SK-N-SH (cell line): ENCODE measurements at regions not wholly inside any gene's neighbourhood (a gene's known extent, or its start where the extent isn't known, plus 50 kb on each side); places are given as distances from the start of the nearest gene placed in this dataset.

Experiments used
- CTCF ChIA-PET: fragments of 300-600, 350-600 bp; formaldehyde crosslinking; extraction: SDS; loops from one replicate; lab custom pipeline; 2021; lab: Yijun Ruan, JAX
- POLR2A ChIA-PET: fragments of 350-600 bp; sonication (Branson Sonifier 250); formaldehyde crosslinking; extraction: SDS; loops from one replicate; lab custom pipeline; 2020; ENCODE audit warnings: antibody characterized with exemption, inconsistent platforms; lab: Yijun Ruan, JAX
- DNase-seq: peaks from one replicate; pipeline ENCODE4 v3.0.0; 2012
- H2AFZ ChIP-seq: fragments of 200-600 bp; sonication (generic); 2 replicates; pipeline ENCODE4 v1.8.1; 2016; ENCODE audit warnings: antibody characterized with exemption, mild to moderate bottlenecking, low read depth
- H3F3A ChIP-seq: fragments of 200-600 bp; sonication (generic); replicated peaks from 2 replicates; pipeline ENCODE3; 2016; ENCODE audit warnings: antibody characterized with exemption, mild to moderate bottlenecking; ENCODE audit not compliant: insufficient read depth
- H3K27ac ChIP-seq, 2 experiments: fragments of 200-500 bp in 1 of 2; fragments of 200-600 bp in 1 of 2; sonication (Bioruptor generic) in 1 of 2; sonication (generic), shearing (Covaris generic) in 1 of 2; 2 replicates each; pipeline versions ENCODE4 v1.5.1 to v1.6.1; 2014 to 2016; ENCODE audit warnings: low read depth in 2 of 2, inconsistent platforms in 1 of 2, low read length in 1 of 2, mild to moderate bottlenecking in 1 of 2, mixed read lengths in 1 of 2
- H3K27me3 ChIP-seq: fragments of 200-600 bp; sonication (generic), shearing (Covaris generic); 2 replicates; pipeline ENCODE4 v1.6.1; 2016; ENCODE audit warnings: mixed run types; ENCODE audit not compliant: insufficient read depth
- H3K36me3 ChIP-seq, 2 experiments: fragments of 200-500 bp in 1 of 2; fragments of 200-600 bp in 1 of 2; sonication (Bioruptor generic) in 1 of 2; sonication (generic) in 1 of 2; replicated peaks in 1 of 2; 2 replicates each; pipeline versions ENCODE3 to v1.5.1; 2014 to 2016; ENCODE audit warnings: low read length in 1 of 2, mild to moderate bottlenecking in 1 of 2; ENCODE audit not compliant: insufficient read depth in 2 of 2, control insufficient read depth in 1 of 2
- H3K4me1 ChIP-seq, 2 experiments: fragments of 200-500 bp in 1 of 2; fragments of 200-600 bp in 1 of 2; sonication (Bioruptor generic) in 1 of 2; sonication (generic), shearing (Covaris generic) in 1 of 2; 2 replicates each; pipeline versions ENCODE4 v1.5.1 to v1.6.1; 2014 to 2016; ENCODE audit warnings: low read depth in 1 of 2, low read length in 1 of 2, mixed run types in 1 of 2; ENCODE audit not compliant: insufficient read depth in 2 of 2, control insufficient read depth in 1 of 2
- H3K4me2 ChIP-seq: fragments of 200-600 bp; sonication (generic), shearing (Covaris generic); 2 replicates; pipeline ENCODE4 v1.6.1; 2017; ENCODE audit warnings: mixed run types
- H3K4me3 ChIP-seq, 2 experiments: fragments of 200-500 bp in 1 of 2; fragments of 200-600 bp in 1 of 2; sonication (Bioruptor generic) in 1 of 2; sonication (generic), shearing (Covaris generic) in 1 of 2; 2 replicates each; pipeline versions ENCODE4 v1.5.1 to v1.8.1; 2014 to 2016; ENCODE audit warnings: low read depth in 2 of 2, inconsistent platforms in 1 of 2, low read length in 1 of 2, mild to moderate bottlenecking in 1 of 2, mixed read lengths in 1 of 2, moderate library complexity in 1 of 2
- H3K79me2 ChIP-seq: fragments of 200-600 bp; sonication (generic); 2 replicates; pipeline ENCODE4 v1.8.1; 2017; ENCODE audit warnings: mild to moderate bottlenecking; ENCODE audit not compliant: insufficient read depth
- H3K9ac ChIP-seq: fragments of 200-600 bp; sonication (generic); 2 replicates; pipeline ENCODE4 v1.6.1; 2017; ENCODE audit warnings: mixed run types
- H3K9me2 ChIP-seq: fragments of 200-600 bp; sonication (generic); 2 replicates; pipeline ENCODE4 v1.6.1; 2017; ENCODE audit warnings: mixed run types
- H3K9me3 ChIP-seq: fragments of 200-600 bp; sonication (generic); 2 replicates; pipeline ENCODE4 v1.6.1; 2017; ENCODE audit warnings: mixed run types, mild to moderate bottlenecking, moderate library complexity
- H4K20me1 ChIP-seq: fragments of 200-600 bp; sonication (generic); 2 replicates; pipeline ENCODE4 v1.6.1; 2017; ENCODE audit warnings: mild to moderate bottlenecking, mixed run types; ENCODE audit not compliant: insufficient read depth
- ELF1 ChIP-seq: IDR thresholded peaks from 2 replicates; pipeline ENCODE4 v1.4.0; 2012
- EP300 ChIP-seq, 2 experiments: IDR thresholded peaks; 2 replicates each; pipeline versions ENCODE4 v1.4.0 to v1.6.1; 2012; ENCODE audit warnings: borderline replicate concordance in 1 of 2, low read depth in 1 of 2, low read length in 1 of 2
- FOSL2 ChIP-seq: IDR thresholded peaks from 2 replicates; pipeline ENCODE4 v1.4.0; 2012; ENCODE audit warnings: low read depth, mild to moderate bottlenecking, moderate library complexity, borderline replicate concordance
- FOXJ3 ChIP-seq: sonication (generic); formaldehyde crosslinking; IDR thresholded peaks from 2 replicates; pipeline ENCODE4 v1.5.1; 2020; ENCODE audit warnings: mild to moderate bottlenecking, missing genetic modification reagents
- FOXM1 ChIP-seq: IDR thresholded peaks from 2 replicates; pipeline ENCODE4 v1.4.0; 2012; ENCODE audit warnings: low read depth, mild to moderate bottlenecking
- GABPA ChIP-seq: IDR thresholded peaks from 2 replicates; pipeline ENCODE4 v1.4.0; 2012; ENCODE audit warnings: low read depth, mild to moderate bottlenecking
- MAX ChIP-seq: IDR thresholded peaks from 2 replicates; pipeline ENCODE4 v1.4.0; 2012; ENCODE audit warnings: low read depth
- MXI1 ChIP-seq: IDR thresholded peaks from 2 replicates; pipeline ENCODE4 v1.6.1; 2012; ENCODE audit warnings: mild to moderate bottlenecking, low read depth, low read length, improper control_type of control experiment
- NFIC ChIP-seq: IDR thresholded peaks from 2 replicates; pipeline ENCODE4 v1.4.0; 2012; ENCODE audit warnings: borderline replicate concordance
- NRF1 ChIP-seq: IDR thresholded peaks from 2 replicates; pipeline ENCODE4 v1.6.1; 2012; ENCODE audit warnings: low read depth, mild to moderate bottlenecking, low read length
- POLR2AphosphoS5 ChIP-seq: IDR thresholded peaks from 2 replicates; pipeline ENCODE4 v1.6.1; 2012; ENCODE audit warnings: low read depth, low read length
- RAD21 ChIP-seq: IDR thresholded peaks from 2 replicates; pipeline ENCODE4 v1.6.1; 2012; ENCODE audit warnings: mild to moderate bottlenecking, low read length
- RCOR1 ChIP-seq: fragments of 150-350 bp; IDR thresholded peaks from 2 replicates; pipeline ENCODE4 v1.6.1; 2017; ENCODE audit warnings: antibody characterized with exemption, low read length
- RFX5 ChIP-seq: IDR thresholded peaks from 2 replicates; pipeline ENCODE4 v1.6.1; 2012; ENCODE audit warnings: mild to moderate bottlenecking, improper control_type of control experiment, low read length
- RXRA ChIP-seq: IDR thresholded peaks from 2 replicates; pipeline ENCODE4 v1.4.0; 2012; ENCODE audit warnings: low read depth, mild to moderate bottlenecking, borderline replicate concordance
- USF1 ChIP-seq: IDR thresholded peaks from 2 replicates; pipeline ENCODE4 v1.4.0; 2012; ENCODE audit warnings: low read depth, borderline replicate concordance
- YY1 ChIP-seq: IDR thresholded peaks from 2 replicates; pipeline ENCODE4 v1.4.0; 2012; ENCODE audit warnings: low read depth, mild to moderate bottlenecking
- WGBS: methylation state at CpG from one replicate; pipeline ENCODE4 v1.1.6; 2017; ENCODE audit warnings: low lambda C conversion rate; 5-methylcytosine and 5-hydroxymethylcytosine counted together
- TF ChIP-seq, protein P1 (sequence below): fragments of 200-600 bp; sonication (generic); IDR thresholded peaks from 2 replicates; pipeline ENCODE4 v1.6.1; 2017; ENCODE audit warnings: antibody characterized with exemption, mild to moderate bottlenecking, moderate library complexity
- TF ChIP-seq, protein P2 (sequence below): IDR thresholded peaks from 2 replicates; pipeline ENCODE4 v1.4.0; 2012; ENCODE audit warnings: low read depth, borderline replicate concordance

DNA sequence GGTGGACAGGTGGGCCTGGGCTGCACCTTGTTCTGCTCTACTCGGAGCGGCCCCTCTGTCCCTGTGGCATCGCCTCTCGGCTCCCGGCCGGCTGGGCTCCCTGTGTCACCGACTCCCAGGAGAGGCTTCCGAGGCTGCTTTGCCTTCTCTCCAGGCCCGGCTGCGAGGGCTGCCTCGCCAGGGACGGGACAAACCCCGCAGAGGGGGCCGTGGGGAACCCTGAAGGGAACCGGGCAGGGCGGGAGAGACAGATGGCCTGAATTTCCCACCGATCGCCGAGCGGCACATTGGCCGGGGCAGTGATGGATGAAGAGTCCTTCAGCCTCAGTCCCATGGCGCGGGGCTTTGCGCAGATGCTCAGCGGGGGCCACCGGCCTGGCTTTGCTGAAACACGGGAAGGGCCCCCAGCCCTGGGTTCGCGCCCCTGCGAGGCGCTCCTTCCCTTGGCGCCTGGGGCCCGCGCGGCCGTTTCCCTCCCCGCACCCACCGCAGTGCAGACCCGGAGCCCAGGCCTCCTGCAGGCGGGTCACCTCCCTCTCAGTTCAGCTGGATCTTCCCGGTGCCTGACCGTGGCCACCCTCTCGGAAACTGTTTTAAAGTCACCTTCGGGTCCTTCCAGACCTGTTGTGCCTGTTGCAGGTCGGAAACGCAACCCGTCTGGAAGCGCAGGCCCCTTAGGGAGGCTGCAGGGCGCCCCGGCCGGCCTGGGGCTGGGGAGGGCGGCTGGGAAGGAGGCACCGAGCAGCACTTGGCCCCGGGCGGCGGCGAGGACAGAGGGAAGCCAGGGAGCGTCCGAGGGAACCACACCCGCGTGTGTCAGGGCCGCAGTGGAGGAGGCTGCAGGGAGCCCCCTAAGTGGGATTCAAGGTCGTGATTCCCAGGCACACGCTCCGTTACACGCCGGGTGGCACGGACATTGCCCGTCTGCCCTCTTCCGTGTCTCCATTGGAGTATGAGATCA, 341.9 kb upstream of the SALL3 start:
- no peak for DNase-seq
- Histone ChIP-seq H3K9me2 (no peaks in the 10 kb centered on the region), H3K4me3 (no peak overlapping the region), H3F3A (no peaks in the 10 kb centered on the region), H2AFZ (no peak overlapping the region), H3K27me3 (no peaks in the 10 kb centered on the region), H3K36me3 (no peaks in the 10 kb centered on the region), H3K4me2 (no peak overlapping the region), H3K4me1 (no peaks in the 10 kb centered on the region), H3K9me3 (no peaks in the 10 kb centered on the region), H3K79me2 (no peaks in the 10 kb centered on the region), H3K27ac (no peak overlapping the region), H3K9ac (no peak overlapping the region), H4K20me1 (no peaks in the 10 kb centered on the region)
- WGBS = 26% methylated on average over 25 of the region's 70 CpGs
- TF ChIP-seq NRF1 (no peak), NFIC (no peak), FOXJ3 (CRISPR knock-in tag) (no peak), MAX (no peak), FOSL2 (no peak), RFX5 (no peak), USF1 (no peak), FOXM1 (no peak), EP300 (IDR thresholded peaks at IDR 0.05; ENCODE audit: borderline replicate concordance in 1 of 2, low read depth in 1 of 2, low read length in 1 of 2) (no peak), ELF1 (no peak), RAD21 (no peak)
- TF ChIP-seq, protein P1, sequence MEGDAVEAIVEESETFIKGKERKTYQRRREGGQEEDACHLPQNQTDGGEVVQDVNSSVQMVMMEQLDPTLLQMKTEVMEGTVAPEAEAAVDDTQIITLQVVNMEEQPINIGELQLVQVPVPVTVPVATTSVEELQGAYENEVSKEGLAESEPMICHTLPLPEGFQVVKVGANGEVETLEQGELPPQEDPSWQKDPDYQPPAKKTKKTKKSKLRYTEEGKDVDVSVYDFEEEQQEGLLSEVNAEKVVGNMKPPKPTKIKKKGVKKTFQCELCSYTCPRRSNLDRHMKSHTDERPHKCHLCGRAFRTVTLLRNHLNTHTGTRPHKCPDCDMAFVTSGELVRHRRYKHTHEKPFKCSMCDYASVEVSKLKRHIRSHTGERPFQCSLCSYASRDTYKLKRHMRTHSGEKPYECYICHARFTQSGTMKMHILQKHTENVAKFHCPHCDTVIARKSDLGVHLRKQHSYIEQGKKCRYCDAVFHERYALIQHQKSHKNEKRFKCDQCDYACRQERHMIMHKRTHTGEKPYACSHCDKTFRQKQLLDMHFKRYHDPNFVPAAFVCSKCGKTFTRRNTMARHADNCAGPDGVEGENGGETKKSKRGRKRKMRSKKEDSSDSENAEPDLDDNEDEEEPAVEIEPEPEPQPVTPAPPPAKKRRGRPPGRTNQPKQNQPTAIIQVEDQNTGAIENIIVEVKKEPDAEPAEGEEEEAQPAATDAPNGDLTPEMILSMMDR = no peak
- ChIA-PET CTCF (no interaction called here), POLR2A (no interaction called here)

- Histone ChIP-seq H2AFZ (no peak overlapping the region), H3K4me1 (no peaks in the 10 kb centered on the region), H4K20me1 (no peaks in the 10 kb centered on the region), H3K79me2 (no peaks in the 10 kb centered on the region), H3K27me3 (no peaks in the 10 kb centered on the region), H3K9ac (no peak overlapping the region), H3K36me3 (no peaks in the 10 kb centered on the region), H3F3A (no peaks in the 10 kb centered on the region), H3K4me2 (no peak overlapping the region), H3K4me3 (no peak overlapping the region), H3K27ac (no peak overlapping the region), H3K9me3 (no peaks in the 10 kb centered on the region), H3K9me2 (no peaks in the 10 kb centered on the region)
- POLR2A ChIA-PET = no interaction called here
- WGBS = 3% methylated on average over 20 of the region's 23 CpGs
- no peak for DNase-seq
- CTCF ChIA-PET = no interaction called here
- TF ChIP-seq FOSL2 = no peak
- TF ChIP-seq YY1 = no peak
- no peak for TF ChIP-seq POLR2AphosphoS5
- TF ChIP-seq FOXM1 = no peak
- TF ChIP-seq EP300 (IDR thresholded peaks at IDR 0.05; ENCODE audit: borderline replicate concordance in 1 of 2, low read depth in 1 of 2, low read length in 1 of 2) = no peak
- no peak for TF ChIP-seq RCOR1
- TF ChIP-seq, protein P2, sequence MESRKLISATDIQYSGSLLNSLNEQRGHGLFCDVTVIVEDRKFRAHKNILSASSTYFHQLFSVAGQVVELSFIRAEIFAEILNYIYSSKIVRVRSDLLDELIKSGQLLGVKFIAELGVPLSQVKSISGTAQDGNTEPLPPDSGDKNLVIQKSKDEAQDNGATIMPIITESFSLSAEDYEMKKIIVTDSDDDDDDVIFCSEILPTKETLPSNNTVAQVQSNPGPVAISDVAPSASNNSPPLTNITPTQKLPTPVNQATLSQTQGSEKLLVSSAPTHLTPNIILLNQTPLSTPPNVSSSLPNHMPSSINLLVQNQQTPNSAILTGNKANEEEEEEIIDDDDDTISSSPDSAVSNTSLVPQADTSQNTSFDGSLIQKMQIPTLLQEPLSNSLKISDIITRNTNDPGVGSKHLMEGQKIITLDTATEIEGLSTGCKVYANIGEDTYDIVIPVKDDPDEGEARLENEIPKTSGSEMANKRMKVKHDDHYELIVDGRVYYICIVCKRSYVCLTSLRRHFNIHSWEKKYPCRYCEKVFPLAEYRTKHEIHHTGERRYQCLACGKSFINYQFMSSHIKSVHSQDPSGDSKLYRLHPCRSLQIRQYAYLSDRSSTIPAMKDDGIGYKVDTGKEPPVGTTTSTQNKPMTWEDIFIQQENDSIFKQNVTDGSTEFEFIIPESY = no peak
- no peak for TF ChIP-seq RAD21
- no peak for TF ChIP-seq MXI1
- TF ChIP-seq NRF1 = no peak
- no peak for TF ChIP-seq RXRA
- TF ChIP-seq GABPA = no peak
Observed at GRCh38 chr18:78639006-78639950, 340.3 kb upstream of the SALL3 start.
